GM21619 (cell line): ENCODE measurements at regions not wholly inside any gene's neighbourhood (a gene's known extent, or its start where the extent isn't known, plus 50 kb on each side); places are given as distances from the start of the nearest gene placed in this dataset.

Experiments
- ATAC-seq: cut with Tn5 transposase; IDR thresholded peaks from one replicate; pipeline ENCODE4 v1.9.1; 2021; ENCODE audit not compliant: unreplicated experiment

DNA sequence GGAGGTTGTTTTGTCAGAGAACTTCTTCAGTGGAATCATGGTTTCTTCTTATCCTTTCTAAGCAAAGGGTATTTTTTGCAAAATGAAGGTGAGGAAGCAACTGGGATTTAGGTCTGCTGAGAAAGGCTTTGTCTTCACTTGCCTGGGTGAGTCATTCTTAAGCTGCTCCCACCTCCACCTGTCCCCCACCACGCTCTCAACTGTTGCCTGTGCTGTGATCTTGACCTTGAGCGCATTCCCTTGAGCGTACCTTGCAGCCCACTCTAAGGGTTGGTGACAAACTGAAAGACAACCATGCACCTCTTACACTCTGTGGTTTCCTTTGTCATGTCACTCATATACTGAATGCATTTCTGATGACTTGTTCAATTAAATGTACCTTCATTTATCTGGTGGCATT lies 641.1 kb downstream of the RNF144B start:
- no peak for ATAC-seq

DNA sequence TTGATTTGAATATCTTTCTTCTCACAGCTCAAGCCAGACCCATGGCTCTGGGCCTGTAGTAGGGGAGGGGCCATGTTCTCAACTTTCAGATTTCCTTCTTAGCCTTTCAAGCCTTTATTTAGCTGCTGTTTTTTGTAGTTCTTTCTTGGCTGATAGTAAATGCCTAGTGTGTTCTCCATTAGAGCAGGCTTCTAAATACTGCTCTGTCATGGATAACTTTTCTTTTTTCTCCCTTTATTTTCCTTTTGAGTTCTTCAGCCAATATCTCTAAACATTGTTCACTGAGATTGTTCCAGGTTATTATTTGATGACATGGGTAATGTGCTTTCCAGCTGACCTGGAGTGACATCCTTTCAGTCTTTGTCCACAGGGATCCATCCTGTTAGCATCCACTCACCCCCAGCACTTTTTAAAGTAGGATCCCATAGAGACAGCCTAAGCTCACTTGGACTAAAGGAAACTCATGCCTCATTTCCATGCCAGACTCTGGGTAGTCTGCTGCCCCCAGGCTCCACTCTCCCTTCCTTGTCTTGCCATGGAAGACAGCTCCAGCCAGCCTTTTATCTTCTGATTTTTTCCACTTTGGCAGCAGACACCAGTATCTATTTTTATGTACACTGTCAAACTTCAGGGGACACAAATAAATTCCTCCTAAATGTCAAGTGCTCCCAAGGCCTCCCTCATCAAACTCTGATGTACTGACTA lies 645.6 kb downstream of the RNF144B start:
- no peak for ATAC-seq

DNA sequence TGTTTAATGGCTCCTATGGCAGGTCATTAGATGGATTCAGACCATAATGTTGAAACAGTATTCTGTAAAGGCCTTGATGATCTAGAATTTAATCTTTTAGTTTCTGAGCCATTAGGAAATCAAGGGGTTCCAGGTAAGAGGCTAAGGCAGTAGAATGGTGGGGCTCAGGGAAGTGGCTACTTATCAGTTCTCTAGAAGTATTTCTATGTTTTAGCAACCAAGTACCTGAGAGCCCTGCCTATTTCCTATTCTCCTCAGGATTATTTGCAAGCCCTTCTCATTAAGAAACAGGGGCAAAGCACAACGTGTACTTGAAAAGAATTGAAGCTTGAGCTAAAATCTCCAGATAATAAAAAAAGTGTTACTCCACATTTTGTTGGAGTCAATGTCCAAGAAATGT lies 646.5 kb downstream of the RNF144B start:
- ATAC-seq = no peak

DNA sequence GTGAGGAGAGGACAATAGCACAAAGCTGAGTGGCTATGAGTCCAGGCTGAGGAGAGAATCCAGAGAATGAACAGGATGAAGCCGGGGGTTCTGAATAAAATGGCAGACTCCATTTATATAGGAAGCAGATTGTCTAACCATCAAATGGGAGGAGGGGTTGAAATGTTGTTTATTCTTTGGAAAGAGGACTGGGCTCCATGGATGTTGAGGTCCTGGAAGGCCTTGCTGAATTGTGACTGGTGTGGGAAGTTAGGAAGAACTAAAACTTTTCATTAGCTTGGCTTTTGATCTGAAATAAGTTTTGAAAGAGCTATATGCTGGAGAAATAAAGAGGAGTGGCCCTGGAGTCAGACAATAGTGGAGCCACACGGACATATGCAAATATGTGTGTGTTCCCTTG lies 647.8 kb downstream of the RNF144B start:
- ATAC-seq = no peak

DNA sequence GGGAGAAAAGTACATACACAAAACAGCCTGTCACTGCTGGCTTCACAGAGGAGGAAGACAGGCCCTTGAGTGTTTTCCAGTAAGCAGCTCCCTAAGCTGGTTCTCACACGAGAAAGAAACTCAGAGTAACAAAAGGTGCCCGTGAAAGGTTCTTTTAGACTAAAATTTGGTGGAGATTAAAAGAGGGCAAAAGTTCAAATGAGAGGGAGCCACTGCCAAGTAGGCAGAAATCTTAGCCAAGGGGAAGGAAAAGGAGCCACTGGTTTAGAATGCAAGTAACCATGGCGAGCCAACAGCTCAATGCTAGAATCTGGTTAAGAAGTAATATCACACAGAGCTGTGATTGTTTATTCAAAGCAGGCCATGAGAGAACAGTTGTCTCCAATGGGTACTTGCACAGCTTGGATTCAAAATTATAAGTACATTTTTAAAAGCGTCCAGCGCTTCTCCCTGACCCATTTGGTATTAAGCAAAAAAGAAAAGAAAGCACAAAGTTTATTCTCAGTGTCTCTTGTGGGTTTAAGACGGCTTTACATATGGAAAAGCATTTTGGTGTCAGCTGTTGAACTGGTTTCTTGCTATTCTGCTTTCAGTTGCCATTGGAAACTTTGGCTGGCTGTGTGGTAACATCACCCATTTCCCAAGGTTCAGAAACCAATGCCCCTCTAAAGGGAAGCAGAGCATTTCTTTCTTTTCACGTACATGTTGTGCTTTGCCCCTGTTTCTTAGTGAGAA lies 648.5 kb downstream of the RNF144B start:
- no peak for ATAC-seq

DNA sequence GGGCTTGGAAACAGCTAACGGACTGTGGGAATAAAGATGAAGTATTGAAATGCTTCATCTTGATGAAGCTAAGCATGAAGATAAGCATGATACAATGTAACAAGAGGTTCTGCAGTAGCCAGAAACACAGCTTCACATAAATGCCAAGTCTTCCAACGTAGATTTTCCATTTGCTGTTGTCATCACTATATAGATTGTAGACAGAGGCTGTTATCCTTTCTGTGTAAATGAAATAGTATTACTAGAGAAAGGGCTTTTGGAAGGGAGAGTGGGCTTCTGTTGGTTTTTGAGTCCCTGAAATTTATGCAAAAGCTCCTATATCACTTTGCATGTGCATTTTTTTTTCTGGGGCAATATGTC lies 649.0 kb downstream of the RNF144B start:
- no peak for ATAC-seq

DNA sequence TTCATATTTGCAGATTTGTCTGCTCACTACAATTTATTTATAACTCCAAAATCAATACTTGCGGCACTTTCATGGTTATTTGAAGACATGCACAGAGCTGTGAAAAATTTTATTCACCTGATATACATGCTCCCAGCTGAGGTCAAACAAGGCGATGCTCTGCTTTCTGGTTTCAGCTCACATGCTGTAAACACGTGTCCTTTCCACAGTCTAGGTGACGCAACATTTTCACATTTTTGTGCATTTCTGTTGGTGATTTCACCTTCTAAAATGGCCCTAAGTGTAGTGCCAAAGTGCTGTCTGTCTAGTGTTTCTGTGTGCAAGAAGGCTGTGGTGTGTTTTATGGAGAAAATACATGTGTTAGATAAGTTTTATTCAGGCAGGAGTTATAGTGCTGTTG lies 650.5 kb downstream of the RNF144B start:
- no peak for ATAC-seq

DNA sequence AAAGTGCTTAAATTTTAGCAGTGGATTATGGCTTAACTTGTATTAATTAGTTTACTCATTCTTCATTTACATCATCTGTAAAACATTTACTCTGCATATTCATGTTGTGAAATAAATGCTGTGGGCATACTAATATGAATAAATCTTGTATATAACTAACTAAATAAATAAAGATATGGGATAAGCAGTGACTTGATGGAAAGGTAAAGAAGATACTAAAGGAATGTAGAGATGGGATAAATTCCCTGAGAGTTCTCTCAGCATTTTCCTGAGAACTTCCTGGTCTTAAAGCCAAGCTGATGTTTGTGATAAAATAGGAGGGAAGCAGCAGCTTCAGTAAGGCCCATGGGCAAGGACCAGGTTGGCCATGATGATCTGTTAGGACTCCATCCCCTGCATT lies 652.1 kb downstream of the RNF144B start:
- ATAC-seq = no peak

DNA sequence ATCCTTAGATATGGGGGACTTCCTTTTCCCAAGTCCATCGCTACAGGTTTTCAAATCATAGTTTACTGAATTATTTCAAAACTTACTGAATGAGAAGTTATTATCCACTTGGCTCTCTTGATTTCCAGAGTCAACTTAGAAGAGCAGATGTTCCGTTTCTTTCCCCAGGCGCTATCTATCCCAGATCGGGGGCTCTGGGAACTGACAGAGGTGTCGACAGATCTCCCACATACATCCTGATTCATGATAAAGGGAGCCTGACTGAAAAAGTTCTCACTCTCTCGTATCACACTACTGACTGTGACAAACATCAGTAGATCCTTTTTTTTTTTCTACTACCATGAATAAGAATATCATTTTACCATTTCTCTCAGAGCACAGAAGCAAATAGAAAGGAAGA lies 654.8 kb downstream of the RNF144B start:
- ATAC-seq = no peak

DNA sequence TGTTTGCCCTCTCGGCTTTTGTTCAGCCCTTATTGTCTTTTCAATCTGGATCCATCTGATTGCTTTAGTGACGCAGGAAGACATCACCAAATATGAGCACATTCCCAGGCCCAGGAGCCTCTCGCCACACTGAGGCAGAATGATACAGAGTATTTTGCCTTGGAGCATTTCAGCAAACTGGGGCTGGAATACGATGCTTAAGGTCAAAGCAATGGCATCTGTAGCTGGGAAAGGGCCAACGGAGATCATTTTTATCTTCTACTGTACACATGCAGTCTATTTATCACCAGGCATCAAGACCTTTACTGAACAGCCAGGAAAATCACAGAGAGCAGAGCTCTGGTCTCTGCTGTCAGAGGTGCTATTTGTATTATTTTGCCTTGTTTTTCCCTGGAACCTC lies 655.3 kb downstream of the RNF144B start:
- no peak for ATAC-seq

DNA sequence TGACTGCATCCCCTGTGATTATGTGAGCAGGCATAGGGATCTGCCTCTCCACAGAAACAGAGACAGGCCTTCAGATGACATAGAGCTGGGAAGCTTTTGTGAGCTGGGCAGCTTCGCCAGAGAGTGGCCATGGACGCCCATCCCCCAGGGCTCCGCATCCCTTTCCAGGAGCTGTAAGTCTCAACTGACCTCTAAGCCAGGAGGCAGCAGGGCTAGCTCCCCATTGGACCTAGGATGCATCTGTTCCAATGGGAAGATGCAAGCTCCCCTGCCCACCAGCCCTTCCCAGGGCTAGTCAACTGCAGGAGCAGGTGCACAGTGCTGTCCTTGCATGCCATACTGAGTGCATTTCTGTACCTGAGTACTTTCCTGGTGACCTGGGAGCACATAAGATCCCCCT lies 663.6 kb downstream of the RNF144B start:
- no peak for ATAC-seq

DNA sequence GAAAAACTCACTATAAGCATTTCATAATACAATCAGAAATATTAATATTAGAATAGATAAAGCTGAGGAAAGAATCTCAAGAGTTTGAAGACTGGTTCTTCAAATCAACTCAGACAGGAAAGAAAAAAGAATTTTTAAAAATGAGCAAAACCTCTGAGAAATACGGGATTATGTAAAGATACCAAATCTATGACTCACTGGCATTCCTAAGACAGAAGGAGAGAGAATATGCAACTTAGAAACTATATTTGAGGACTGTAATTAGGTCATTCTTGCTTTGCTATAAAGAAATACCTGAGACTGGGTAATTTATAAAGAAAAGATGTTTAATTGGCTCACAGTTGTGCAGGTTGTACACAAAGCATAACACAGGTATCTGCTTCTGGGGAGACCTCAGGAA lies 665.1 kb downstream of the RNF144B start:
- ATAC-seq = no peak

DNA sequence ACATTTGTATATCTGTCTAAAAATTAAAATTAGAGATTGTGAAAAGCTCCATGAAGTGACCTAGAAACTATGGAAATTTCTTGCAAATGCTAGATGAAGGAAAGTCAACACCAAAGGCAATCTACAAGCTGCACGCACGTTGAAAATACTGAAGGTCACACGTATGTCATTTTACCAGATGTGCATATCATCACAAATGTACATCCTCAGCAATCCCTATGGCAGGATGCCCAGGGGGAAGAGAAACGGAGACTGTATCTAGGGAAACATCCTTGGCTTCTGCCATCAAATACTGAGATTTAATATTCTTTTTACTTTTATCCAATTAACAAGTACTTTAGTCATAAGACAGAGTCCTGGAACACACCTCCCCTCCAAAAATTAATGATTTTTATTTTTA lies 672.0 kb downstream of the RNF144B start:
- no peak for ATAC-seq

DNA sequence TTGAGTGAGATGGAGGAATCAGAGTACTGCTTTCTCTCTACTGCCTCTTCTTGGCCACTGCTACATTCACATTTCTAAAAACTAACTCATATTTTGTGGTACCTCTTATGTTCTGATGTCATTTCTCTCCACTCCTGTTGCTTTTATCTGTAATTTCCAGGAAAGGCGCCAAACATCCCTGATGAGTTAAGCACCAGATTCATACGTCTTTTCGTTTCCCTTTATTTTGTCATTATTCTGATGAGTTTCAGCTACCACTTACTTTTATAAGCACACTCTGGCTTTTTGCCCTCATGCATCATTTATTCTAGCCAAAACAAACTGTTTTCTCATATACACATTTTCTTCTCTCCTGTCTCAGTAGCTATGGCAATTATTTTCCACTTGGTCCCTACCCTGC lies 680.0 kb downstream of the RNF144B start:
- no peak for ATAC-seq

DNA sequence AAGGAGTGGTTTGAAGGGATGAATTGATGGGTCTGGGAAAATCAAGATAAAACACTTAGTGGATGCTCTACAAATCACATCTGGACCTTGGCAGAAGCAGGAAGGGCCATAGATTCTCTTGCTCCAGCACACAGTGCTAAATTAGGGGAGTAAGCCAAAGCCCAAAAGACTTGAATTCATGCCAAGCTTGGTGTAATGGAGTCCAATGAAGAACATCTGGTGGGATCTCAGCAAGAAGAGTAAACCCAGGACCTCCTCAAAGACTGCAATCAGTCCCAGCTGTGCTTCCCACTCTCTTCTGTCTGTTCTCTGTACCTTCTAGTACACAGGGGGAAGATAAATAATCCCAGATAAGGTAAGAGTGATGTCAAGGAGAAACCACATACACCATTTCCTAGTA lies 683.4 kb downstream of the RNF144B start:
- ATAC-seq = no peak

DNA sequence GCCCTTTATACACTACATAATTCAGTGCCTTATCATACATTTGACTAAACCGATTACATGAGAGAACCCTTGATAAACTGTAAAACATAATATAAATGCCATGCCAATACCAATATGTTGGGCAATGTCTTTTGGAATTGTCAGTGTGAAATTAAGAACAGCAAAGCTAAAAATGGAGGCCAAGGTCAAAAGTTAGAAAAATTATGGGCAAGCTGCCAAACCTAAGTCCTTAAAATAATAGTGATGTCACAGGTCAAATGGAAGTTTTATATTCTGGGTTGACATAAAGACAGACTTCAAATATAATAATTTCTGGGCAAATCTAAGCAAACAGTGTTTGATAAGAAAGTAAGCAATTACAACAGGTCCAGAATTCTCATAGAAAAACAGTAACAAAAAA lies 696.7 kb downstream of the RNF144B start:
- no peak for ATAC-seq

DNA sequence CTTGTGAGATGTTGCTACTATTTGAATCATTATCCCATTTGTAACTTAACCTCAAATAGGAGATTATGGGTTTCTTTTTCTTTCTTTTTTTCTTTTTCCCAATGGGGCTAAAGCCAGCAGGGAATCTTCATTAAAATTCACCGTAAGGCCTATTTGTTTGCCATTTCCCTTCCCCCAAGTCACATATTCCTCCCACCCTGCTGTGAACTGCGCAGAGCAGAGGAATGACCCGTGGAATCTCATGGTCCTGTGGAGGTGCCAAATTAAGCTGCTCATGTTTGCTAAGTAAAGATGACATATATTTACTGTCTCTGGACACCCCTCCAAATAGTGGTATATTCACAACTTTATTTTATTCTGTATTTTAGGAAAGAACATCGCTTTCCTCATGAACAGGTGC lies 699.3 kb downstream of the RNF144B start:
- no peak for ATAC-seq

DNA sequence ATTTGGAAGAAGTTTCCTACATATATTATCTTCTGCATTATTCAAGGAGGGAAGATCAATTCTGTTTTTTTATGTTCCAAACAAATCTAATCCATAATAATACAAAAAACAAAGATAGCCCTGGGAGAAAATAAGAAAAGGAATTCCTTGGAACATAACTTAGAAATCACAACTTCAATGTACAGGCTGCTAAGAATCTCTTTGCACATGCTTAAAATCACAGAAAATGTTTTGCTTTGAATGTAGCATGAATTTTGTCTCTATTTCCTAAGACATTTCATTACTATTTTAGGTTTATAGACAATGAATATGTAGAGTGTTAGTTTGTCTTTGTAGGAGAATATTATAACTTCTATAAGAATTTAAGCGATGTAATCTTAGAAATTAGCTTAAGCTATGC lies 700.1 kb downstream of the RNF144B start:
- no peak for ATAC-seq

DNA sequence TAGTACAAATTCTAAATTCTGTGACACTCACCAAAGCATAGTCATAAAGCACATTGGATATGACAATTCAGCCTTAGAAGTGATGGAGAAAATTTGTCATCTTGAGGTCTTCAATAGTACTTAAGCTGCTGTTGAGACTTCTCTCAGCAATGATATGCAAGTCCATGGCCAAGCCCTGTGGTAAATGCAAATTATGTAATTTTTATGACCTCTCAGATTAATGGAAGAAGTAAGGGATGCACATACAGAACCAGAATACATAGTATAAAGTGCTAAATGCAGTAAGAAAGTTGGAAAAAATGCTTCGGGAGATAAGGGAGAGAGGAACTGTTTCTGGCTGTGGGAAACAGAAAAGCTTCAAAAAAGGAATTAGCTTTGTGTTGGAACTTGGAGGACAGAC lies 700.7 kb downstream of the RNF144B start:
- no peak for ATAC-seq

DNA sequence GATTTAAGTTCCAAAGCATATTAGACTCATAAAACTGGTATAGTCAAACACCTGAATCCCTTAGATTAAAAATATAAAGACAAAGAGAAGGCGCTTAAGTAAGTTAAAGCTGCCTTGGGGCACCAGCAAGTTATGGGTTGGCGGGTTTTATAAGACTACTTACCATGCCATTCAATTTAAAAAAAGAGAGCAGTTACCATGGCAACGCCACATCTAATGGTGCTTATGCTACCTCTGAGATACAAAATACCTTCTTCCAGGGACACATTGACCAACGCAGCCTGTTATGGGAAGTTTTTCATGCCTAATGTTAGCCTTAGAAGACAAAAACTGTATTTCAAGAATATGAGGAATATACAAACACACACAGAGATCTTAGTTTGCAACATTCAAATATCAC lies 713.6 kb downstream of the RNF144B start:
- ATAC-seq = no peak

DNA sequence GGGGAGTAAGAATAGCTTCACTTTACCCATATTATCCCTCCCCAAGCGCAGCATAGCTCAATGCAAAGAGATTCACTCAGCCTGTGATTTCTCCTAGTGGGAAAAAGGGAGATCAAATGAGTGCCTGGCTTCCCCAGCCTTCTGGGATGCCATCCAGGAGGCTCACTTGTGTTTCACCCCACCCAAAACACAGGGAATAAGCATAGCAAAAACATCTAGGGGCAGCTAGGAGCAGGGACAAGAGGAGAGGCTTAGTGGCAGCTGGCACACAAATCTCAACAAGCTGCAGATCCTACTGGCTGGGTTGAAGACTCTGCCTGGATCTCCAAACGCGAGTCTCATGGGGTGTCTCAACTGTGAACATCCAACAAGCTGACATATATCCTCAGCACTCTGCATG lies 715.8 kb downstream of the RNF144B start:
- no peak for ATAC-seq

DNA sequence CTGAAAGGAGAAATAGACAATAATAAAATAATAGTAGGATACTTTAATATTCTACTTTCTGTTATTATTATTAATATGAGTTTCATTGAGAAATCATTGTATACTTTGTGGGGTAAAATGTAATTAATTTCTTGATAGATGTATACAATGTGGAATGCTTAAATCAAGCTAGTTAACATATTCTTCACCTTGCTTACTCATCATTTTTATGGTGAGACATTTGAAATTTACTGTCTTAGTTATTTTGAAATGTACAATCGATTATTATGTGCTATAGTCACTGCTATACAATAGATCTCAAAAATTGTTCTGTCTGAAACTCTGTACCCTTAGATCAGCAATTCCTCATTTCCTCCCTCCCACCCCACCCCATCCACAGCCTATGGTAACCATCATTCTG lies 720.3 kb downstream of the RNF144B start:
- no peak for ATAC-seq

DNA sequence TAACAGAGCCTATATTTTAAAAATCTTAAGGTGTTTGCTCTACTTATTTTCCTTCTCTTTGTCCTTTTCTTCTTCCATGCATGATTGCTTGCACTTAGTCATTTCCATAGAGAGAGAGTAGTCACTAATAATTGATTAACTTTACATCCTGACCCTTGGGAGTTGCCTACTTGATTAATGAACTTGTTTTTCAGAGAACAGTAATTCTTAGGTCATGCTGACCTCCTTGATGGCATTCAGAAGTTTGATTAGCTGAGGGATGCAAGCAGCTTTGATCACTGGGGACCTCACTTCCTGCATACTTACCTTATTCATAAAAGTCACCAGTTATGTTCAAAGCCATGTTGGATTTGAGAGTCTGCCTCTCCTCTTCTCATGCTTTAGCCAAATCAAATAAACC lies 715.6 kb upstream of the ID4 start:
- ATAC-seq = no peak
